Chondrocyte (in vitro differentiated cells): ENCODE measurements at regions not wholly inside any gene's neighbourhood (a gene's known extent, or its start where the extent isn't known, plus 50 kb on each side); places are given as distances from the start of the nearest gene placed in this dataset.
A peak's percentile ranks its signal among the peaks of the same experiment; 100 is the strongest.

Experiments
- DNase-seq: peaks from one replicate; pipeline ENCODE4 v3.0.0; 2021; ENCODE audit warnings: mixed read lengths, low spot score
- H3K27ac Mint-ChIP-seq: one replicate; pipeline ENCODE4 v1.8.0; 2021; ENCODE audit warnings: mild to moderate bottlenecking, moderate library complexity, mixed read lengths; ENCODE audit not compliant: unreplicated experiment
- H3K27me3 Mint-ChIP-seq: 2 replicates; pipeline ENCODE4 v1.8.0; 2021; ENCODE audit warnings: low read depth, mixed read lengths
- H3K36me3 Mint-ChIP-seq: 2 replicates; pipeline ENCODE4 v1.8.0; 2021; ENCODE audit warnings: low read depth, mixed read lengths
- H3K4me1 Mint-ChIP-seq: 2 replicates; pipeline ENCODE4 v1.8.0; 2021; ENCODE audit warnings: low read depth, mild to moderate bottlenecking, mixed read lengths
- H3K4me3 Mint-ChIP-seq: one replicate; pipeline ENCODE4 v1.8.0; 2021; ENCODE audit warnings: mild to moderate bottlenecking, moderate library complexity, mixed read lengths; ENCODE audit not compliant: unreplicated experiment
- H3K9me3 Mint-ChIP-seq: 2 replicates; pipeline ENCODE4 v1.8.0; 2021; ENCODE audit warnings: low read depth, mixed read lengths
- CTCF ChIP-seq: fragments of 200-600 bp; sonication (generic); IDR thresholded peaks from 2 replicates; pipeline ENCODE4 v1.5.0; 2021; ENCODE audit warnings: antibody characterized with exemption, mild to moderate bottlenecking, moderate library complexity

GRCh38 chr21:43306391-43306790, 120.5 kb downstream of the SIK1 start:
- no peak for TF ChIP-seq CTCF
- H3K27me3 Mint-ChIP-seq, result no peaks in the 10 kb centered on the region
- H3K36me3 Mint-ChIP-seq, result no peaks in the 10 kb centered on the region
- no peak overlapping the region for H3K4me3 Mint-ChIP-seq
- DNase-seq, result peak; percentile 62
- H3K4me1 Mint-ChIP-seq, result peaks cover 52% of the 10 kb centered on the region
- no peak overlapping the region for H3K27ac Mint-ChIP-seq
- no peaks in the 10 kb centered on the region for H3K9me3 Mint-ChIP-seq

- Mint-ChIP-seq H3K27ac (peak overlapping the region; percentile 8), H3K36me3 (no peaks in the 10 kb centered on the region)
Observed at GRCh38 chr21:43305811-43306311, 121.1 kb downstream of the SIK1 start.

GRCh38 chr21:43305336-43305665, 121.6 kb downstream of the SIK1 start:
- peak; percentile 84 for DNase-seq
- H3K9me3 Mint-ChIP-seq, result no peaks in the 10 kb centered on the region
- H3K27me3 Mint-ChIP-seq, result no peaks in the 10 kb centered on the region
- H3K4me3 Mint-ChIP-seq, result no peak overlapping the region
- no peak for TF ChIP-seq CTCF
- no peak overlapping the region for H3K27ac Mint-ChIP-seq
- peaks cover 57% of the 10 kb centered on the region for H3K4me1 Mint-ChIP-seq
- H3K36me3 Mint-ChIP-seq, result no peaks in the 10 kb centered on the region

More at GRCh38 chr21:43305811-43306311, 121.1 kb downstream of the SIK1 start:
- Mint-ChIP-seq H3K4me3 (no peak overlapping the region), H3K9me3 (no peaks in the 10 kb centered on the region), H3K4me1 (peaks cover 56% of the 10 kb centered on the region), H3K27me3 (no peaks in the 10 kb centered on the region)
- peak; percentile 70 for DNase-seq
- no peak for TF ChIP-seq CTCF

- no peak for TF ChIP-seq CTCF
- Mint-ChIP-seq H3K4me3 (no peak overlapping the region), H3K27ac (peak overlapping the region; percentile 70), H3K4me1 (peaks cover 60% of the 10 kb centered on the region), H3K27me3 (no peaks in the 10 kb centered on the region), H3K9me3 (no peaks in the 10 kb centered on the region), H3K36me3 (no peaks in the 10 kb centered on the region)
- DNase-seq, result peak; percentile 68
Observed at GRCh38 chr21:43304621-43305335, 122.2 kb downstream of the SIK1 start.

- no peak for TF ChIP-seq CTCF
- H3K9me3 Mint-ChIP-seq, result no peaks in the 10 kb centered on the region
- peak overlapping the region; percentile 70 for H3K27ac Mint-ChIP-seq
- H3K36me3 Mint-ChIP-seq, result no peaks in the 10 kb centered on the region
- peak; percentile 64 for DNase-seq
- peaks cover 60% of the 10 kb centered on the region for H3K4me1 Mint-ChIP-seq
- H3K4me3 Mint-ChIP-seq, result no peak overlapping the region
- H3K27me3 Mint-ChIP-seq, result no peaks in the 10 kb centered on the region
Observed at GRCh38 chr21:43304206-43304605, 122.7 kb downstream of the SIK1 start.
